ENCODE measurements at regions not wholly inside any gene's neighbourhood (a gene's known extent, or its start where the extent isn't known, plus 50 kb on each side); places are given as distances from the start of the nearest gene placed in this dataset.

GRCh38 chrX:150216716-150217115 is 146.4 kb upstream of the MAMLD1 start:
- WGBS (ENCODE audit: insufficient coverage, low coverage, missing lambda C conversion rate) = 14% methylated on average over 1 of the region's 6 CpGs
- POLR2A ChIA-PET = no interaction called here
- FAIRE-seq = no peak
- BruUV-seq (replicated peaks) = no TSS peak
- in situ Hi-C loops (cut with MboI) = loop anchor here (5.0 kb wide), 1 partner anchor 126 kb away; no protein-coding TSS in a partner anchor
- no peak overlapping the region for H3K27ac ChIP-seq (ENCODE audit: extremely low read depth, low read depth, low read length)
- no peak overlapping the region for H3K9ac ChIP-seq (ENCODE audit: insufficient read depth in 1 of 2, low read depth in 2 of 2, low read length in 2 of 2)
- no peaks in the 10 kb centered on the region for H3K9me1 ChIP-seq (ENCODE audit: control insufficient read depth, insufficient read depth, low read length)
- peaks cover 0 to 32% of the 10 kb centered on the region in 2 experiments; a peak in 2 of 5 replicates for H3K27me3 ChIP-seq (ENCODE audit: control insufficient read depth in 2 of 2, insufficient read depth in 2 of 2, low read length in 2 of 2)
- TF ChIP-seq KLF10 (CRISPR knock-in tag; IDR thresholded peaks at IDR 0.05) (no peak), RBM25 (IDR thresholded peaks at IDR 0.05; ENCODE audit: low read depth, low read length, severe bottlenecking) (no peak), ZNF408 (CRISPR knock-in tag; IDR thresholded peaks at IDR 0.05; ENCODE audit: low read depth) (no peak), MAX (CRISPR knock-in tag; IDR thresholded peaks at IDR 0.05) (no peak), ZNF232 (CRISPR knock-in tag; IDR thresholded peaks at IDR 0.05) (no peak), SRSF3 (IDR thresholded peaks at IDR 0.05; ENCODE audit: insufficient read depth, low read length) (no peak), SMAD3 (CRISPR knock-in tag; conservative IDR thresholded peaks at IDR 0.05) (no peak)
- 0 out of 2 replicates have a peak, but pooled peaks cover 5% of the 10 kb centered on the region for H4K20me1 ChIP-seq (replicated peaks; ENCODE audit: control insufficient read depth, insufficient read depth, low read length)
- CTCF ChIA-PET (ENCODE audit: low intra/inter-chr PET ratio) = no interaction called here
- H2AFZ ChIP-seq (ENCODE audit: low read depth, low read length) = no peak overlapping the region
- no peaks in the 10 kb centered on the region for H3K79me2 ChIP-seq (ENCODE audit: control insufficient read depth, insufficient read depth, low read length)
- H3K4me1 ChIP-seq (replicated peaks in 1 of 2; ENCODE audit: control insufficient read depth in 2 of 2, insufficient read depth in 2 of 2, low read length in 2 of 2) = no peaks in the 10 kb centered on the region
- H3K36me3 ChIP-seq (ENCODE audit: control insufficient read depth, insufficient read depth, low read length) = no peaks in the 10 kb centered on the region
- no peak overlapping the region for H3K4me2 ChIP-seq (ENCODE audit: insufficient read depth, low read length)
- ATAC-seq = no peak
- intact Hi-C loops (cut with micrococcal nuclease) = no loop called here
- H3K4me3 ChIP-seq = no peak overlapping the region
- no peak for DNase-seq (ENCODE audit: extremely low read depth in 1 of 4, low spot score in 3 of 4)
- H3K9me3 ChIP-seq (replicated peaks; ENCODE audit: control insufficient read depth, insufficient read depth, low read depth, low read length) = no peaks in the 10 kb centered on the region

Data from K562 (cell line).